HG03439 (cell line): ENCODE measurements at regions not wholly inside any gene's neighbourhood (a gene's known extent, or its start where the extent isn't known, plus 50 kb on each side); places are given as distances from the start of the nearest gene placed in this dataset.
"Not testable (repeated sequence)": the region's sequence is repeated elsewhere in the genome, so short reads cannot be mapped to it uniquely, and the experiment has no call there.

ENCODE experiments used
- ATAC-seq: cut with Tn5 transposase; IDR thresholded peaks from one replicate; pipeline ENCODE4 v1.9.1; 2021; ENCODE audit warnings: mild to moderate bottlenecking, moderate library complexity; ENCODE audit not compliant: unreplicated experiment

- ATAC-seq, result no peak
Observed at GRCh38 chr18:77369644-77370043, 120.0 kb downstream of the GALR1 start.

DNA sequence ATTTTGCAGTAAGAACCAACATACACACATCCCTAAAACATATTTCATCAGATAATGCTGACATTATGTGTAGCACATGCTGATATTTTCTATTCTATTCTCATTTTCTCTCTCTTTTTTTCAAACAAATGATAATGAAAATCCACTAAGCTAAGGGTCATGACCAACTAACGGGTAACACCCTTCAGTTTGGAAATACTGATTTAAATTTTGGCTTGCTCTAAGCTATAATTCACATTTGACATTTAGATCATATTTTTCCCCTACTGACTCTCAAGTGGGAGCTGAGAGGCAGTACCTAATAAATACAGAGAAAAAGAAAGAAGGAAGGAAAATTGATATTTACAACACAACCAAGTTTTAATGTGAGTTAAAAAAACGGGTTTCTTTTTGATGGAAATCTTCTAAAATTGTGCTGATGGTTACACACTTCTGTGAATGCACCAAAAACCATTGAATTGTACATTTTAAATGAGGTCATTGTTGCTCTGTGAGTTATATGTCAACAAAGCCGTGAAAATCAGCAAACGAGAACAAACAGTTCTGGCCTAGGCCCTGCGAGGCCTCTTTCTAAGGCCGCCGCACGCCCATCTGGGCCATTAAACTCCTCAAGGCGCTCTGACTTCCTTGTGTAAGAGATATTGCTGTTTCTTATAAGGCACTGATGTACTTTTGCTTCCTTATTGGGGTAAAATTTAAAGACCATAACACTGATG, 124.2 kb downstream of the GALR1 start:
- ATAC-seq, result no peak

DNA sequence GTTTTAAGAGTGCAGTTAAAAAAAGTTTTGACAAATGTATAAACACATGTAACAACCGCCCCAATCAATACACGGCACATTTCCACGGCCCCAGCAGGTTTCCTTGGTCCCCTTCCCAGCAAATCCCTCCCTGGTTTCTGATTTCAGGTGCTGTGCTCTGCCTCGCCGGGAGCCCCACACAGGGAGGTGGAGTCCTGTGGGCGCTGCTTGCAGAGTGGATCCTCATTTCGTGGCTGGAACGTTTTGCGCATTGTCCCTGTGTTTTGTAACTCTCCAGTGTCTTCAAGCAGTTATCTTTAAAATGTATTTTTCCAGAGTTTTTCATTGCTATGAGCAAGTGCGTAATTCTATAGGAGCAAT, 124.8 kb downstream of the GALR1 start:
- ATAC-seq, result no peak

DNA sequence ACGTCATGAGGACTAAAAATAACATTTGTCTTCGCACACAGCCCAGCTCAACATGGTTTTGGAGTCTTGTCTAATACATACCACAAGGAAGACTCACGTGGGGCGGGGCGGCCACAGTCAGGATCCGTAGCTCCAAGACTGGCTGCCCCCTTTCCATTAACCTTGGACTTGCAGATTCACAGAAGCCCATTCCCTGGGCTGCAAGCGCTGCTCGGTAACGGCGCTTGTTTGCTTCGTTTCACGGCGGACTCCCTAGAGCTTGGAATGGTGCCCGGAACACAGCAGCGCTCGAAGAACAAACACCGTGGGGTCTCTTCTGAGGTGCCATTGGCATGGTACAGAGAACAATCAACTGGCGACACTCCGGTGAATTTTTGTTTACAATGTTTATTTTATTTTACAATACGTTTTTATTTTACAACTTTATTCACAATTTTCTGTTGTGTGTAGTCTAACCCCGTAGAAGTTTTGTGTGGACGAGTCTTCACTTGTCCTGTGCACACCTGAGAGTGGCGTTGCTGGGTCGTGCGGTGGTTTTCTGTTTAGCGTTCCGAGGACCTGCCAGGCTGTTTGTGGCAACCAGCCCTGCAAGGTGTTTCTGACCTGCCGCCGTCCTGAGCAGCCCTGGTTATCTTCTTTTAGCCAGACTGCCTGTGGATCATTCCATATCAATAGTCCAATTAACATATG, 126.5 kb downstream of the GALR1 start:
- no peak for ATAC-seq

GRCh38 chr18:77376733-77377094, 127.1 kb downstream of the GALR1 start:
- ATAC-seq, result no peak

DNA sequence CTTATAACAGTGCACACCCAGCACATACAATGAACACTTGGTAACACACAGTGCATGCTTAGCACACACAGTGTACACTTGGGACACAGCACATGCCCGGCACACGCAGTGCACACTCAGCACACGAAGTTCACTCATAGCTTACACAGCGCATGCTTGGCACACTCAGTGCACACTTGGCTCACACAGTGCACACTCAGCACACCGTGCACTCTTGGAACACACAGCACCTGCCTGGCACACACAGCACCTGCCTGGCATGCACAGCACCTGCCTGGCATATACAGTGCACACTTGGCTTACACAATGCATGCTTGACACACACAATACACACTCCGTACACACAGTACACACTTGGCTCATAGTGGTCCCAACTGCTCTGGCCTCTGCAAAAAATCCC, 128.2 kb downstream of the GALR1 start:
- ATAC-seq, result no peak

DNA sequence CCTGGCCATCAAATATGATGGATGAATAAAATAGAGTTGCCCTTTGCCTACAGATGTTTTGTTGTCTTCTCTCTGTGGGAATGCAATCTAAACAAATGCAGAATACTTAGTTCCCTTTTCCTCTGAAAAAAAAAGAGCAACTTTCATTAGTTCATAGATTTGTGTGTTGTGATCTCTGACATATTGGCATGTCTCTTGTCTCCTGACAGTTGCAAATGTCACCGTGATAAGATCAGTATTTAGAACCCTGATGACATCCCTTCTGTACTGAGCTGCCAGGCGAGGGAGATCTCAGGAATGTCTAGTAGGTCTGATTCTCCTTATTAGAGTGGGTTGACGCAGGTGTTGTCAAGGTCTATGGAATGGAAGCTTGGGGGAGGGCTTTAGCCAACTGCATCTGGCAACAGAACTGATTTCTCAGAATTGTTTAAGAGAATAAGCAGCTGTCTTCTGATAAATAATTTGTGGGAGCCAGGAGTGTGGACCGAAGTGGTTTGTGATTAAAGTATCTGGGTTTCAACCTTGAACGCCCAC, 130.4 kb downstream of the GALR1 start:
- no peak for ATAC-seq

DNA sequence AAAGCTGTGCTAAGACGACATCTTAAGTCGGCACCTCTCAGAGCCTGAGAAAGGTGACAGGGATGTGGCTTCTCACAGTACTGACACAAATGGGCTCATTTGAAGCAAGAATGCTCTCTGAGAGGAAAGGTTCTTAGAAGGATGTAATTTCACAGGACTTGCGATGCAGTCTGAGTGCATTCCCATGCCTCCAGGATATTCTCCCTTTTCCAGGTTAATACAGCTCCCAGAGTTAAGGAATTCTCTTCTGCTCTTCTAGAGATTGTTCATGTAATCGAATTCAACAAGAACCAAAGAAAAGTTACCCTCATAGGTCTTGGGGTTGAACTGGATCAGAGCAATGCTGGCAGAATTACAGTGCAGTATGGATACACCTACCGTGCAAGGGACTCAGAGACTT, 131.0 kb downstream of the GALR1 start:
- no peak for ATAC-seq

GRCh38 chr18:77392321-77392720, 142.7 kb downstream of the GALR1 start:
- ATAC-seq, result no peak

- no peak for ATAC-seq
Observed at GRCh38 chr18:77393519-77393918, 143.9 kb downstream of the GALR1 start.

GRCh38 chr18:77395953-77396352, 146.3 kb downstream of the GALR1 start:
- no peak for ATAC-seq

- ATAC-seq, result no peak
Observed at GRCh38 chr18:77397056-77397455, 147.4 kb downstream of the GALR1 start.

GRCh38 chr18:77397617-77398016, 148.0 kb downstream of the GALR1 start:
- no peak for ATAC-seq

- ATAC-seq, result no peak
Observed at GRCh38 chr18:77400561-77400960, 150.9 kb downstream of the GALR1 start.

- no peak for ATAC-seq
Observed at GRCh38 chr18:77401173-77401572, 151.5 kb downstream of the GALR1 start.

GRCh38 chr18:77403969-77404535, 154.4 kb downstream of the GALR1 start:
- no peak for ATAC-seq

- ATAC-seq, result no peak
Observed at GRCh38 chr18:77405096-77405495, 155.4 kb downstream of the GALR1 start.

DNA sequence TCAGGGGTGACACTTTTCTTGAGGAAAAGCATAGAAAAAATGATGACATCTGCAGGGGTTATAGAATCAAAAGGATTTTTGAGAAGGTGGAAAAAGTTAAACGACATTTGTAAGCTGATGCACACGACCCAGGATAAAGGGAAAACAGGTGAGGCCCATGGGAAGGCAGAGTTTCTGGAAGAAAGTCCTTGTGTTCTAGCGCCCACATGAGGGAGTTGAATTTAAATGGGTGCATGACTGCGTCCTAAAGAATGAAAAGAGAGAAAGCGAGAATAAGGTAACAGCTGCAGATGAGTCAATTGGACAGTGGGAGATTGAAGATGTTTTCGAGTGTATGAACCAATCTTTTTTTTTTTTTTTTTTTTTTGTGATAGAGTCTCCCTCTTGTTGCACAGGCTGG, 158.1 kb downstream of the GALR1 start:
- ATAC-seq, result no peak

GRCh38 chr18:77421546-77421945, 171.9 kb downstream of the GALR1 start:
- not testable (repeated sequence) for ATAC-seq

GRCh38 chr18:77422974-77423867, 173.6 kb downstream of the GALR1 start:
- no peak for ATAC-seq

DNA sequence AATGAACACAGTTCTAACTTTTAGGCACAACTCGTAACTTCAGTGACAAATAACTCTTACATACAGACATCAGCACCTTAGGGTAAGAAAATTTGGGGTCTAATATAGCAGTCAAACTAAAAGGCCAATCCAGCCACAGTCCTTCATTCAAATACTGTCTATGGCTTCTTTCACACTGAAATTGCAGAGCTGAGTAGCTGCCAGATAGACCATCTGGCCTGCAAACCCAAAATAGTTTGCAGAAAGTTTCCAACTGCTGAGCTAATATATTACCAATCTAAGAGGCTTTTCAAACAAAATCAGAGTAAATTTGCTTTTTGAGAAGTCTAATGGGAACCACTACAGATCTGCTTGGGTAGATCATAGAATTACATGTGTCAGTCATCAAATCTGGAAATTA, 183.4 kb downstream of the GALR1 start:
- no peak for ATAC-seq
